ENCODE measurements at regions not wholly inside any gene's neighbourhood (a gene's known extent, or its start where the extent isn't known, plus 50 kb on each side); places are given as distances from the start of the nearest gene placed in this dataset.
A peak's percentile ranks its signal among the peaks of the same experiment; 100 is the strongest.

DNA sequence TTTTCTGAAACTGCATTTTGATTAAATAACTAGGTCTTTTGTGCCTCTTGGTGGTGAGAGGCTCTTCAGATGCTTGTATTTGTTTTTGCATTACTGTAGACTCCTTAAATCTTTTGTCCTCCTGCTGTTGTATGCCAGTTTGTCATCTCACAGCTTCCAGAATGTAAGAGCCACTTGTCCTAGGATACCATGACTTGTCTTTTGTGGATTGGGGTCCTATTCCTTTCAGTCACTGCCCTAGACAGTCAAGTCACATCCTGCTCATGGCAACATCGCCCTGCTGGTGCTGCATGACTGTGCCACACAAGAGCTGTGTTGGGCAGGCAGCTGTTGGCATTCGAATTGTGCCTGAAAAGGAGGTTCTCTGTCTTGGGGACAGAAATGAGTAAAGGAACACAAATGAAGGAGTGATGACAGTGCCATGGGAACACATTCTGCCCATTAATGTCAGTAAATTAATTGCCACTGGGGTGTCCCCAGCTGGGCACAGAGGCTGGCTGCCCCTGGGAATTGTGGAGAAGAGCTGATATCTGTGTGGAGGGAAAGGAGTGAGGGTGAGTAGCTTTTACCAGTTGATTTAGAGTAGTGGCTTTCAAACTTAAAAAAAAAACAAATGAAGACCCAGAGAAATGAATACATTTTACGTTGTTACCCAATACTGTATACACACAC is 140.3 kb downstream of the ARL6IP6 start:
- no peak for DNase-seq (ENCODE audit: extremely low read depth in 1 of 11, low read depth in 9 of 11, low spot score in 4 of 11)

DNA sequence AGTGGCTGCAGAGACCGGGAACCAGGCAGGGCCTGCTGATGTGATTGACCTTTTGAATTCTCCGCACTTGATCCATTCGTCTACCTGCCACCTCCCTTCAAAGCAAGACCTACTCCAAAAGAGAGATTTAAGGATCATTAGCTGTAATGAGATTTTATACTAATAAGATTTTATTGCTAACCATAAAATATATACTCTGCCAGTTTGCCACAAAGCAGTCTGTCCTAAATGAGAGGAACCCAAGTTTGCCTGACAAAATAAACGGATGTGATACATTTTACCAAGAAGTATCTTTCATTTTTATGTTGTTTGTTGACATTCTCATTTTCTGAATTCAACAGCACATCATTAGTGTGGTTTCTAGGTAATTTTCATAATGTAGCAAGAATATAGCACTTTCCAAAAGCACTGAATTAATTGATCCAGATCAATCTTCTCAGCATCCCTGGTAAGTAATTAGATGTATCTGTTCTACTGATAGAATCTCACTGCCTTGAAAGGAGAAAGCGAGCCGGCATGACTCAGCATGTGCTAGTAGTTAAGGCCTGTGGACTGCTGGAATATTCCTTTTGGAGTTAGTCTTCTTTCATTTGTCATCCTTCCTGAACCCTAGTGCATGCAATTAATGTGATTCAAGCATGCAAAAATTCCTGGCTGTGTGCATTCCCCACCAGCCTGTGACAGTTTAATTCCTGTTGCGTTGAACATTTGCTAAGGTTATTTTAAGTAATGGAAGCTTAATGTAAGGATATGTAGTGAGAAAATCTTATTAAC is 128.5 kb downstream of the ARL6IP6 start:
- no peak for DNase-seq (ENCODE audit: extremely low read depth in 1 of 11, low read depth in 9 of 11, low spot score in 4 of 11)

DNA sequence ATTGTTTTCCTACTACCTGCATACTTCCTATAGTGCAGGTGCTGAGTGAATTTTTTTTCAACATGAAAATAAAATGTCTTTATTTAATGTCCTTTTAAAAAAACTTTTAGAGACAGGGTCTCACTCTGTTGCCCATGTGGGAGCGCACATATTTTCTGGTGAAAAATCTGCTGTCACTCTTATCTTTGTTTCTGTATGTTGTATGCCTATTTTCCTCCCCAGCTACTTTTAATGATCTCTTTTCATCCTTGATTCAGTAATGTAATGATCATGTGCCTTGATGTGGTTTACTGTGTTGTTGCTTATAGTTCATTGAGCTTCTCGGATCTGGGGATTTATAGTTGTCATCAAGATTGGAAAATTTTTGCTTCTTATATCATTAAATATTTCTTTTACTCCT is 117.3 kb downstream of the ARL6IP6 start:
- DNase-seq (ENCODE audit: extremely low read depth in 1 of 11, low read depth in 9 of 11, low spot score in 4 of 11), result no peak

DNA sequence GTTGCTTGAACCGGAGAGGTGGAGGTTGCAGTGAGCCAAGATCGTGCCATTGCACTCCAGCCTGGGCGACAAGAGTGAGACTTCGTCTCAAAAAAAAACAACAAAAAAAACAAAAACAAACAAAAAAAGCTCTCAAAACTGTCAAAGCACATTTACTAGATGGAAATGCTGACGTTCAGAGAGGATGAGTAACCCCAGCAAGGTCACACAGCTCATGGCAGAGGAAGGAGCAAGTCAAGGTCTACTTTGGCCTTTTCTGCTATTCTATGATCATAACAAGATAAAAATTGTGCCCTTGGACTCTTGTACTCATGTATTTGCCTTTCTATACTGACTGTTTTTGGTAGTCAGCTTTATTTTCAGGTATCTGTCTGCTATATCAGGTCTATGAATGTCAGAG is 109.5 kb downstream of the ARL6IP6 start:
- no peak for DNase-seq (ENCODE audit: extremely low read depth in 1 of 11, low read depth in 9 of 11, low spot score in 4 of 11)

DNA sequence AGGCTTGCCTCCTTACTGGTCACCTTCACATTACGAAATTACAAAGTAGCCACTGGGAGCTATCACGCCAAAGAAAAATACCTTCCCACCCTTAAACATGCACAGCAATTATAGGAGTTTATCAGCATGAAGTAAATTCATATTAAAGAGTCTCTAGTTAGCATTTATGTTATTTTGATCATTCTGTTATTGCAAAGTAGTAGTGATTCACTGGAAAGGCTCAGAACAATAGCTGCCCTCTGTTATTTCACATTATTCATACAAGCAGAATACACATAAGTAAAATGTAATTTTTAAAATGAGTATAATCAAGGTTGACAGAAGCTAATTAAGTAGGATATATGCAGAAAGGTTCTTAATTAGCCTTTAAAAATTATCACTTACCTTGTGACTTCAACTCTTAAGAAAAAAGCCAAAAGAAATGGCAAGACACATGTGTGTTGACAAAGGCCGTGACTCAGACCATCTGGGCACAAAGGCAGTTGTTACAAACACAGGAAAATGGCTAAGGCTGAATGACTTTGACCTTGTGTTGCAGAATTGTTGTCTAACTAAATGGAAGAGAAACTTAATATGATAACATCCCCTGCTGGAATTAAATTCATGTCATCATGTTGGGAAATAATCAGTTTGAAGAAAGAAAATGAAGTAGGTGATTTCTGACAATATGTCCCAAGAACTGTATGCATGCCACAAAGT is 108.3 kb downstream of the ARL6IP6 start:
- peak in 1 of 11 donors; percentile 3 for DNase-seq (ENCODE audit: extremely low read depth in 1 of 11, low read depth in 9 of 11, low spot score in 4 of 11)

- no peak for DNase-seq (ENCODE audit: extremely low read depth in 1 of 11, low read depth in 9 of 11, low spot score in 4 of 11)
These were observed 107.4 kb downstream of the ARL6IP6 start for GRCh38 chr2:152825834-152826233.

DNA sequence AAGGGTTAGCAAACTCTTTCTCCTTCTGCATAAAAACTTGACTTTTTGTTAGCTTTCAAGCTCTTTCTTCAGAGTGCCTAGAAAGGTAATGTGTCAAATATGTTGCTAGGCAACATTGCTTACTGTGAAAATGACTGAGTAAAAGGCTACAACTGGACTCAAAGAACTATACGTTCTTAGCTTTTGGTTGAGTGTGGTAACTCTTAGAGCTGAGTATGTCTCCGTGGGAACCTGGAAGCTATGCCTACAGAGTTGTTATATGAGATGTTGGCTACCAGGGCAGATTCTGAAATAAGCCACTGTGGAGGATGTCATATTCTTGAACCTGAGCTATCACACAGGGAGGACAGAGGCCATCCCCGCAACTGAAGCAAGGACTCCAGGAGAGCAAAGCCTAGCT is 105.5 kb downstream of the ARL6IP6 start:
- no peak for DNase-seq (ENCODE audit: extremely low read depth in 1 of 11, low read depth in 9 of 11, low spot score in 4 of 11)

DNA sequence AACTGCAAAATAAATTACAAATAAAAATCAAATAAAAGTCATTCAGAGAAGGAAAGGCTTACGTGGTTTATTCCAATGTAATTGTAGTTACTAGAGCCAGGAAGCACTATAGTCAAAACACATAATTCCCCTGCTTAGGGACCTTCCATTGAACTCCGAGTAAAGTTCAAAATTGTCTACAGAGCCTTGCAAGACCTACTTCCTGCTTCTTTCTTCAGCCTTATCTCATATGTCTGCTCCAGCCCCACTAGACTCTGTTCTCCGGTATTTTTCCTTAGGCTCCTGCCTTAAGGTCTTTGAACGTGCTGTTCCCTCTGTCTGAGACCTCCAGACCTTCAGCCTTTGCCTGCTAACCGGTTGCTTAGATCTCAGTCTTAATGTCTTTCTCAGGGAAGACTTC is 104.3 kb downstream of the ARL6IP6 start:
- DNase-seq (ENCODE audit: extremely low read depth in 1 of 11, low read depth in 9 of 11, low spot score in 4 of 11), result no peak

GRCh38 chr2:152820048-152820447 is 101.6 kb downstream of the ARL6IP6 start:
- DNase-seq (ENCODE audit: extremely low read depth in 1 of 11, low read depth in 9 of 11, low spot score in 4 of 11), result no peak

GRCh38 chr2:152815634-152816257 is 97.3 kb downstream of the ARL6IP6 start:
- no peak for DNase-seq (ENCODE audit: extremely low read depth in 1 of 11, low read depth in 9 of 11, low spot score in 4 of 11)

DNA sequence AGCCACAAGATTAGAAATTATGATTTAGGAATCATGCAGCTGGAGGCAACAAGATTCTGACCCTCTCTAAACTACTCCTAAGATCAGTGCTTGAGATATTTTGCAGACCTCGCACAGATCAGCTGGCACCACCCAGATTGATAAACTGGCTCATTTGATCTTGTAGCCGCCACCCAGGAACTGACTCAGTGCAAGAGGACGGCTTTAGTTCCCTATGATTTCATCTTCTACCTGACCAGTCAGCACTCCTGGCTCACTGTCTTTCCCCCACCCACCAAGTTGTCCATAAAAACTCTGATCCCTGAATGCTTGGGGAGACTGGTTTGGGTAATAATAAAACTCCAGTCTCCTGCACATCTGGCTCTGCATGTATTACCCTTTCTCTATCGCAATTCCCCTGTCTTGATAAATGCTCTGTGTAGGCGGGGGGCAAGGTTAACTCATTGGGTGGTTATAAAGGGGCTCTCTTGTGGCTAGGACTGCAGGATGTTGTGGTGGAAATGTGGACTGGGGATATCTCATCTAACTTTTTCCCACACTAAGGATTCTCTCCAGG is 96.1 kb downstream of the ARL6IP6 start:
- no peak for DNase-seq (ENCODE audit: extremely low read depth in 1 of 11, low read depth in 9 of 11, low spot score in 4 of 11)

- DNase-seq (ENCODE audit: extremely low read depth in 1 of 11, low read depth in 9 of 11, low spot score in 4 of 11), result no peak
These were observed 94.9 kb downstream of the ARL6IP6 start for GRCh38 chr2:152813351-152813750.

Measured in renal cortex interstitium (tissue), 11 donors.